Thoracic aorta (tissue), 2 donors: ENCODE measurements at regions not wholly inside any gene's neighbourhood (a gene's known extent, or its start where the extent isn't known, plus 50 kb on each side); places are given as distances from the start of the nearest gene placed in this dataset.

ENCODE experiments used
- ATAC-seq: fragments of 150-250 bp; one replicate; pipeline ENCODE4 v1.8.0; 2017; ENCODE audit warnings: low read depth; ENCODE audit not compliant: insufficient number of reproducible peaks, low FRiP score
- DNase-seq: peaks from one replicate; pipeline ENCODE4 v3.0.0-alpha.2; 2020; ENCODE audit warnings: low spot score
- H3K27ac ChIP-seq, 2 donors: fragments of 200-600 bp; sonication (generic); 1 replicate in 1 of 2; 2 replicates in 1 of 2; pipeline ENCODE4 v1.5.1; 2016; ENCODE audit warnings: mild to moderate bottlenecking in 2 of 2, moderate library complexity in 2 of 2
- H3K27me3 ChIP-seq: fragments of 200-600 bp; sonication (generic); replicated peaks from 2 replicates; pipeline ENCODE4 v1.6.0; 2016; ENCODE audit warnings: mild to moderate bottlenecking; ENCODE audit not compliant: insufficient read depth
- H3K36me3 ChIP-seq: fragments of 200-600 bp; sonication (generic); one replicate; pipeline ENCODE4 v1.5.1; 2016
- H3K4me1 ChIP-seq, 2 donors: fragments of 200-600 bp; sonication (generic); 1 replicate in 1 of 2; 2 replicates in 1 of 2; pipeline versions ENCODE4 v1.5.1 to v1.6.0; 2016; ENCODE audit warnings: low read depth in 2 of 2, mild to moderate bottlenecking in 1 of 2; ENCODE audit not compliant: control insufficient read depth in 1 of 2
- H3K4me3 ChIP-seq: fragments of 200-600 bp; sonication (generic); 2 replicates; pipeline ENCODE4 v1.5.1; 2016; ENCODE audit warnings: mild to moderate bottlenecking
- H3K9me3 ChIP-seq: fragments of 200-600 bp; sonication (generic); 2 replicates; pipeline ENCODE4 v1.5.1; 2016
- CTCF ChIP-seq: fragments of 200-600 bp; sonication (generic); IDR thresholded peaks from one replicate; pipeline ENCODE4 v1.5.1; 2019; ENCODE audit warnings: antibody characterized with exemption

GRCh38 chr11:81857386-81857785, 876.3 kb downstream of the FAM181B start:
- Histone ChIP-seq H3K4me1 (no peaks in the 10 kb centered on the region), H3K27me3 (no peaks in the 10 kb centered on the region), H3K4me3 (no peak overlapping the region), H3K27ac (no peak overlapping the region), H3K36me3 (no peaks in the 10 kb centered on the region), H3K9me3 (no peaks in the 10 kb centered on the region)
- ATAC-seq (no peak), DNase-seq (no peak)
- TF ChIP-seq CTCF = no peak

DNA sequence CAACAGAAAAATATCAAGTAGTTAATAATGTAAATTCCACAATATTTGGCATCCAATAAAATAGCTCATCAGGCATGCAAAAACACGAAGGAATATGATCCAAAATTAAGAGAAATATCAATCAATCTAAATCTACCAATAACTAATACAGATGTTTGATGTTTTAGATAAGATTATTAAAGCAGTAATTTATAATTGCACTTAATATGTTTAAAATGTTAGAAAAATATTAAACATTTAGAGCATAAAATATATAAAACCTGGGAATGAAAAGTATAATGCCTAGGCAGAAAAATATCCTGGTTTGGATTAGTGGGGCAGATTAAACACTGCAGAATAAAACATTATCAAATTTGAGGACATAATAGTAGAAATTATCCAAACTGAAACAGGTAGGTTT, 879.9 kb downstream of the FAM181B start:
- ATAC-seq (no peak), DNase-seq (no peak)
- no peaks in the 10 kb centered on the region for H3K9me3 ChIP-seq
- no peaks in the 10 kb centered on the region for H3K4me1 ChIP-seq
- no peak overlapping the region for H3K4me3 ChIP-seq
- no peaks in the 10 kb centered on the region for H3K36me3 ChIP-seq
- no peak for TF ChIP-seq CTCF
- H3K27ac ChIP-seq = no peak overlapping the region
- no peaks in the 10 kb centered on the region for H3K27me3 ChIP-seq

GRCh38 chr11:81852896-81853295, 880.8 kb downstream of the FAM181B start:
- no peak for DNase-seq
- Histone ChIP-seq H3K4me3 (no peak overlapping the region), H3K4me1 (no peaks in the 10 kb centered on the region), H3K27ac (no peak overlapping the region), H3K27me3 (no peaks in the 10 kb centered on the region), H3K9me3 (no peaks in the 10 kb centered on the region), H3K36me3 (no peaks in the 10 kb centered on the region)
- ATAC-seq = no peak
- TF ChIP-seq CTCF = no peak

DNA sequence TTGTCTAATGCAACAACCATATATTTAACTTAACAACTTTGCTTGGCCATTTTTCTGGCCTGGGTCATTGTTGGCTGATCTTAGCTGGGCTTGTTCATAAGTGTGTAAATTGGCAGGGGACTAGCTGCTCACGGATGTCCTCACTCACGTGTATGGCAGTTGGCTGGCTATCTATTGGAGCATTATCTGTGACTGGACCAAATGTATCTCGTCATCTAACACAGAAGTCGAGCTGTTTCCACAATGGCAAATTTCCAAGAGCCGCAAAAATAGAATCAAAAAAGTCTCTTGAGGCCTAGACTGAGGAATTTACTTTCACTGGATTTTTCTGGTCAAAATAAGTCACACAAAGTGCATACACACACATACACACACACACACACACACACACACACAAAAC, 893.3 kb downstream of the FAM181B start:
- no peak for DNase-seq
- no peak for TF ChIP-seq CTCF
- Histone ChIP-seq H3K27ac (no peak overlapping the region), H3K27me3 (no peaks in the 10 kb centered on the region), H3K36me3 (no peaks in the 10 kb centered on the region), H3K9me3 (no peaks in the 10 kb centered on the region), H3K4me1 (peaks cover 8 to 10% of the 10 kb centered on the region in 2 donors), H3K4me3 (no peak overlapping the region)
- ATAC-seq = no peak

- ATAC-seq (no peak), DNase-seq (no peak)
- H3K9me3 ChIP-seq = no peaks in the 10 kb centered on the region
- no peak overlapping the region for H3K27ac ChIP-seq
- no peaks in the 10 kb centered on the region for H3K36me3 ChIP-seq
- H3K27me3 ChIP-seq = no peaks in the 10 kb centered on the region
- no peak for TF ChIP-seq CTCF
- H3K4me1 ChIP-seq = peaks cover 8 to 10% of the 10 kb centered on the region in 2 donors
- no peak overlapping the region for H3K4me3 ChIP-seq
Measured at GRCh38 chr11:81839976-81840375, 893.7 kb downstream of the FAM181B start.
